ENCODE measurements at regions not wholly inside any gene's neighbourhood (a gene's known extent, or its start where the extent isn't known, plus 50 kb on each side); places are given as distances from the start of the nearest gene placed in this dataset.

DNA sequence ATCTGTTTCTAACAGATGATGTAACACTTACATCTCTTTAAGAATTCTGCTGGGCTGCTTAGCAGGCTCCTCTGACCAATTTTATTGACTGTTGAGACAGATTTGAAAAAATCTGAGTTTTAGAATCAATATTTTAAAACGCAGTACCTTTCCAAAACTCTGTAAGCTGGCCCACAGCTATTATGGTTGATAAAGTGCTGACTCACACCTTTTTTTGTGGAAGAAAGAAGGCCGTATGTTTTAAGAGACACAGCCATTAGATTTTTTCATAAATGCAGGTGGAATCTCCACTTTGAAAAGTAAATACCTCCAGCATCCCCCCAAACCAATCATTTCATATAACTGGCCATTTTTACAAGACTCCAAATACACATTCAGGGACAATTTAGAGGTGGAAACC lies 82.2 kb downstream of the TBXT start:
- Histone ChIP-seq H3K27ac (ENCODE audit: low read depth) (no peak overlapping the region), H3K36me3 (ENCODE audit: insufficient read depth) (no peaks in the 10 kb centered on the region), H3K27me3 (ENCODE audit: insufficient read depth) (0 out of 2 replicates have a peak, but pooled peaks cover 3% of the 10 kb centered on the region), H3K79me2 (replicated peaks; ENCODE audit: insufficient read depth) (no peaks in the 10 kb centered on the region), H3K9me2 (ENCODE audit: insufficient read depth) (no peaks in the 10 kb centered on the region), H3F3A (replicated peaks; ENCODE audit: low read depth) (no peaks in the 10 kb centered on the region), H3K4me2 (no peak overlapping the region), H3K4me3 (no peak overlapping the region), H4K20me1 (replicated peaks; ENCODE audit: insufficient read depth) (no peaks in the 10 kb centered on the region), H3K4me1 (ENCODE audit: insufficient read depth) (no peaks in the 10 kb centered on the region), H2AFZ (peak overlapping the region; percentile 98)
- peaks cover 6% of the 10 kb centered on the region for H3K4me1 Mint-ChIP-seq
- ATAC-seq (no peak), DNase-seq (ENCODE audit: low spot score) (no peak)
- no peaks in the 10 kb centered on the region for H3K36me3 Mint-ChIP-seq (ENCODE audit: low read depth)
- TF ChIP-seq EZH2phosphoT487 (IDR thresholded peaks at IDR 0.05; ENCODE audit: unreplicated experiment) (no peak), STAT1 (IDR thresholded peaks at IDR 0.05; ENCODE audit: unreplicated experiment) (no peak), NANOG (IDR thresholded peaks at IDR 0.05; ENCODE audit: borderline replicate concordance) (no peak), ZNF114 (CRISPR knock-in tag; IDR thresholded peaks at IDR 0.05) (no peak), JUNB (IDR thresholded peaks at IDR 0.05; ENCODE audit: unreplicated experiment) (no peak), EZH2 (IDR thresholded peaks at IDR 0.05; ENCODE audit: low read depth, unreplicated experiment) (no peak), ZNF331 (CRISPR knock-in tag; IDR thresholded peaks at IDR 0.05; ENCODE audit: low read depth) (no peak), POLR2AphosphoS5 (IDR thresholded peaks at IDR 0.05; ENCODE audit: low read depth) (no peak), CREB1 (CRISPR knock-in tag; IDR thresholded peaks at IDR 0.05; ENCODE audit: low read depth) (no peak)
- TF ChIP-seq, protein P1, sequence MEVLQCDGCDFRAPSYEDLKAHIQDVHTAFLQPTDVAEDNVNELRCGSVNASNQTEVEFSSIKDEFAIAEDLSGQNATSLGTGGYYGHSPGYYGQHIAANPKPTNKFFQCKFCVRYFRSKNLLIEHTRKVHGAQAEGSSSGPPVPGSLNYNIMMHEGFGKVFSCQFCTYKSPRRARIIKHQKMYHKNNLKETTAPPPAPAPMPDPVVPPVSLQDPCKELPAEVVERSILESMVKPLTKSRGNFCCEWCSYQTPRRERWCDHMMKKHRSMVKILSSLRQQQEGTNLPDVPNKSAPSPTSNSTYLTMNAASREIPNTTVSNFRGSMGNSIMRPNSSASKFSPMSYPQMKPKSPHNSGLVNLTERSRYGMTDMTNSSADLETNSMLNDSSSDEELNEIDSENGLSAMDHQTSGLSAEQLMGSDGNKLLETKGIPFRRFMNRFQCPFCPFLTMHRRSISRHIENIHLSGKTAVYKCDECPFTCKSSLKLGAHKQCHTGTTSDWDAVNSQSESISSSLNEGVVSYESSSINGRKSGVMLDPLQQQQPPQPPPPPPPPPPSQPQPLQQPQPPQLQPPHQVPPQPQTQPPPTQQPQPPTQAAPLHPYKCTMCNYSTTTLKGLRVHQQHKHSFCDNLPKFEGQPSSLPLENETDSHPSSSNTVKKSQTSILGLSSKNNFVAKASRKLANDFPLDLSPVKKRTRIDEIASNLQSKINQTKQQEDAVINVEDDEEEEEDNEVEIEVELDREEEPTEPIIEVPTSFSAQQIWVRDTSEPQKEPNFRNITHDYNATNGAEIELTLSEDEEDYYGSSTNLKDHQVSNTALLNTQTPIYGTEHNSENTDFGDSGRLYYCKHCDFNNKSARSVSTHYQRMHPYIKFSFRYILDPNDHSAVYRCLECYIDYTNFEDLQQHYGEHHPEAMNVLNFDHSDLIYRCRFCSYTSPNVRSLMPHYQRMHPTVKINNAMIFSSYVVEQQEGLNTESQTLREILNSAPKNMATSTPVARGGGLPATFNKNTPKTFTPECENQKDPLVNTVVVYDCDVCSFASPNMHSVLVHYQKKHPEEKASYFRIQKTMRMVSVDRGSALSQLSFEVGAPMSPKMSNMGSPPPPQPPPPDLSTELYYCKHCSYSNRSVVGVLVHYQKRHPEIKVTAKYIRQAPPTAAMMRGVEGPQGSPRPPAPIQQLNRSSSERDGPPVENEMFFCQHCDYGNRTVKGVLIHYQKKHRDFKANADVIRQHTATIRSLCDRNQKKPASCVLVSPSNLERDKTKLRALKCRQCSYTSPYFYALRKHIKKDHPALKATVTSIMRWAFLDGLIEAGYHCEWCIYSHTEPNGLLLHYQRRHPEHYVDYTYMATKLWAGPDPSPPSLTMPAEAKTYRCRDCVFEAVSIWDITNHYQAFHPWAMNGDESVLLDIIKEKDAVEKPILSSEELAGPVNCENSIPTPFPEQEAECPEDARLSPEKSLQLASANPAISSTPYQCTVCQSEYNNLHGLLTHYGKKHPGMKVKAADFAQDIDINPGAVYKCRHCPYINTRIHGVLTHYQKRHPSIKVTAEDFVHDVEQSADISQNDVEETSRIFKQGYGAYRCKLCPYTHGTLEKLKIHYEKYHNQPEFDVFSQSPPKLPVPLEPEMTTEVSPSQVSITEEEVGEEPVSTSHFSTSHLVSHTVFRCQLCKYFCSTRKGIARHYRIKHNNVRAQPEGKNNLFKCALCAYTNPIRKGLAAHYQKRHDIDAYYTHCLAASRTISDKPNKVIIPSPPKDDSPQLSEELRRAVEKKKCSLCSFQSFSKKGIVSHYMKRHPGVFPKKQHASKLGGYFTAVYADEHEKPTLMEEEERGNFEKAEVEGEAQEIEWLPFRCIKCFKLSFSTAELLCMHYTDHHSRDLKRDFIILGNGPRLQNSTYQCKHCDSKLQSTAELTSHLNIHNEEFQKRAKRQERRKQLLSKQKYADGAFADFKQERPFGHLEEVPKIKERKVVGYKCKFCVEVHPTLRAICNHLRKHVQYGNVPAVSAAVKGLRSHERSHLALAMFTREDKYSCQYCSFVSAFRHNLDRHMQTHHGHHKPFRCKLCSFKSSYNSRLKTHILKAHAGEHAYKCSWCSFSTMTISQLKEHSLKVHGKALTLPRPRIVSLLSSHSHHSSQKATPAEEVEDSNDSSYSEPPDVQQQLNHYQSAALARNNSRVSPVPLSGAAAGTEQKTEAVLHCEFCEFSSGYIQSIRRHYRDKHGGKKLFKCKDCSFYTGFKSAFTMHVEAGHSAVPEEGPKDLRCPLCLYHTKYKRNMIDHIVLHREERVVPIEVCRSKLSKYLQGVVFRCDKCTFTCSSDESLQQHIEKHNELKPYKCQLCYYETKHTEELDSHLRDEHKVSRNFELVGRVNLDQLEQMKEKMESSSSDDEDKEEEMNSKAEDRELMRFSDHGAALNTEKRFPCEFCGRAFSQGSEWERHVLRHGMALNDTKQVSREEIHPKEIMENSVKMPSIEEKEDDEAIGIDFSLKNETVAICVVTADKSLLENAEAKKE (CRISPR knock-in tag; IDR thresholded peaks at IDR 0.05): no peak
- TF ChIP-seq, protein P2, sequence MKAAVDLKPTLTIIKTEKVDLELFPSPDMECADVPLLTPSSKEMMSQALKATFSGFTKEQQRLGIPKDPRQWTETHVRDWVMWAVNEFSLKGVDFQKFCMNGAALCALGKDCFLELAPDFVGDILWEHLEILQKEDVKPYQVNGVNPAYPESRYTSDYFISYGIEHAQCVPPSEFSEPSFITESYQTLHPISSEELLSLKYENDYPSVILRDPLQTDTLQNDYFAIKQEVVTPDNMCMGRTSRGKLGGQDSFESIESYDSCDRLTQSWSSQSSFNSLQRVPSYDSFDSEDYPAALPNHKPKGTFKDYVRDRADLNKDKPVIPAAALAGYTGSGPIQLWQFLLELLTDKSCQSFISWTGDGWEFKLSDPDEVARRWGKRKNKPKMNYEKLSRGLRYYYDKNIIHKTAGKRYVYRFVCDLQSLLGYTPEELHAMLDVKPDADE (IDR thresholded peaks at IDR 0.05): no peak
- TF ChIP-seq, protein P3, sequence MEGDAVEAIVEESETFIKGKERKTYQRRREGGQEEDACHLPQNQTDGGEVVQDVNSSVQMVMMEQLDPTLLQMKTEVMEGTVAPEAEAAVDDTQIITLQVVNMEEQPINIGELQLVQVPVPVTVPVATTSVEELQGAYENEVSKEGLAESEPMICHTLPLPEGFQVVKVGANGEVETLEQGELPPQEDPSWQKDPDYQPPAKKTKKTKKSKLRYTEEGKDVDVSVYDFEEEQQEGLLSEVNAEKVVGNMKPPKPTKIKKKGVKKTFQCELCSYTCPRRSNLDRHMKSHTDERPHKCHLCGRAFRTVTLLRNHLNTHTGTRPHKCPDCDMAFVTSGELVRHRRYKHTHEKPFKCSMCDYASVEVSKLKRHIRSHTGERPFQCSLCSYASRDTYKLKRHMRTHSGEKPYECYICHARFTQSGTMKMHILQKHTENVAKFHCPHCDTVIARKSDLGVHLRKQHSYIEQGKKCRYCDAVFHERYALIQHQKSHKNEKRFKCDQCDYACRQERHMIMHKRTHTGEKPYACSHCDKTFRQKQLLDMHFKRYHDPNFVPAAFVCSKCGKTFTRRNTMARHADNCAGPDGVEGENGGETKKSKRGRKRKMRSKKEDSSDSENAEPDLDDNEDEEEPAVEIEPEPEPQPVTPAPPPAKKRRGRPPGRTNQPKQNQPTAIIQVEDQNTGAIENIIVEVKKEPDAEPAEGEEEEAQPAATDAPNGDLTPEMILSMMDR (conservative IDR thresholded peaks at IDR 0.05; ENCODE audit: low read depth in 2 of 2): no peak
- TF ChIP-seq, protein P4, sequence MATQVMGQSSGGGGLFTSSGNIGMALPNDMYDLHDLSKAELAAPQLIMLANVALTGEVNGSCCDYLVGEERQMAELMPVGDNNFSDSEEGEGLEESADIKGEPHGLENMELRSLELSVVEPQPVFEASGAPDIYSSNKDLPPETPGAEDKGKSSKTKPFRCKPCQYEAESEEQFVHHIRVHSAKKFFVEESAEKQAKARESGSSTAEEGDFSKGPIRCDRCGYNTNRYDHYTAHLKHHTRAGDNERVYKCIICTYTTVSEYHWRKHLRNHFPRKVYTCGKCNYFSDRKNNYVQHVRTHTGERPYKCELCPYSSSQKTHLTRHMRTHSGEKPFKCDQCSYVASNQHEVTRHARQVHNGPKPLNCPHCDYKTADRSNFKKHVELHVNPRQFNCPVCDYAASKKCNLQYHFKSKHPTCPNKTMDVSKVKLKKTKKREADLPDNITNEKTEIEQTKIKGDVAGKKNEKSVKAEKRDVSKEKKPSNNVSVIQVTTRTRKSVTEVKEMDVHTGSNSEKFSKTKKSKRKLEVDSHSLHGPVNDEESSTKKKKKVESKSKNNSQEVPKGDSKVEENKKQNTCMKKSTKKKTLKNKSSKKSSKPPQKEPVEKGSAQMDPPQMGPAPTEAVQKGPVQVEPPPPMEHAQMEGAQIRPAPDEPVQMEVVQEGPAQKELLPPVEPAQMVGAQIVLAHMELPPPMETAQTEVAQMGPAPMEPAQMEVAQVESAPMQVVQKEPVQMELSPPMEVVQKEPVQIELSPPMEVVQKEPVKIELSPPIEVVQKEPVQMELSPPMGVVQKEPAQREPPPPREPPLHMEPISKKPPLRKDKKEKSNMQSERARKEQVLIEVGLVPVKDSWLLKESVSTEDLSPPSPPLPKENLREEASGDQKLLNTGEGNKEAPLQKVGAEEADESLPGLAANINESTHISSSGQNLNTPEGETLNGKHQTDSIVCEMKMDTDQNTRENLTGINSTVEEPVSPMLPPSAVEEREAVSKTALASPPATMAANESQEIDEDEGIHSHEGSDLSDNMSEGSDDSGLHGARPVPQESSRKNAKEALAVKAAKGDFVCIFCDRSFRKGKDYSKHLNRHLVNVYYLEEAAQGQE (IDR thresholded peaks at IDR 0.05; ENCODE audit: unreplicated experiment): no peak
- no peak overlapping the region for H3K4me3 Mint-ChIP-seq
- peaks cover 3% of the 10 kb centered on the region; the same call in 2 of the 3 replicates for H3K9me3 Mint-ChIP-seq
- peak overlapping the region; percentile 72; the same call in 1 of the 2 replicates for H3K27ac Mint-ChIP-seq
- H3K27me3 Mint-ChIP-seq (ENCODE audit: insufficient read depth, low read depth, poor library complexity): no peaks in the 10 kb centered on the region

Measured in GM23338 (cell line).